ENCODE measurements at regions not wholly inside any gene's neighbourhood (a gene's known extent, or its start where the extent isn't known, plus 50 kb on each side); places are given as distances from the start of the nearest gene placed in this dataset.

- TF ChIP-seq, protein P1, sequence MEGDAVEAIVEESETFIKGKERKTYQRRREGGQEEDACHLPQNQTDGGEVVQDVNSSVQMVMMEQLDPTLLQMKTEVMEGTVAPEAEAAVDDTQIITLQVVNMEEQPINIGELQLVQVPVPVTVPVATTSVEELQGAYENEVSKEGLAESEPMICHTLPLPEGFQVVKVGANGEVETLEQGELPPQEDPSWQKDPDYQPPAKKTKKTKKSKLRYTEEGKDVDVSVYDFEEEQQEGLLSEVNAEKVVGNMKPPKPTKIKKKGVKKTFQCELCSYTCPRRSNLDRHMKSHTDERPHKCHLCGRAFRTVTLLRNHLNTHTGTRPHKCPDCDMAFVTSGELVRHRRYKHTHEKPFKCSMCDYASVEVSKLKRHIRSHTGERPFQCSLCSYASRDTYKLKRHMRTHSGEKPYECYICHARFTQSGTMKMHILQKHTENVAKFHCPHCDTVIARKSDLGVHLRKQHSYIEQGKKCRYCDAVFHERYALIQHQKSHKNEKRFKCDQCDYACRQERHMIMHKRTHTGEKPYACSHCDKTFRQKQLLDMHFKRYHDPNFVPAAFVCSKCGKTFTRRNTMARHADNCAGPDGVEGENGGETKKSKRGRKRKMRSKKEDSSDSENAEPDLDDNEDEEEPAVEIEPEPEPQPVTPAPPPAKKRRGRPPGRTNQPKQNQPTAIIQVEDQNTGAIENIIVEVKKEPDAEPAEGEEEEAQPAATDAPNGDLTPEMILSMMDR (IDR thresholded peaks at IDR 0.05; ENCODE audit: control extremely low read depth in 1 of 3, insufficient read depth in 1 of 3, low read depth in 1 of 3, low read length in 3 of 3): no peak
- no peak for TF ChIP-seq EGR1 (IDR thresholded peaks at IDR 0.05; ENCODE audit: borderline replicate concordance, low read depth, low read length)
These were observed 694.5 kb downstream of the TRHDE start for GRCh38 chr12:72966684-72967083.

All from H1 (cell line).